ENCODE measurements at regions not wholly inside any gene's neighbourhood (a gene's known extent, or its start where the extent isn't known, plus 50 kb on each side); places are given as distances from the start of the nearest gene placed in this dataset.

- Histone ChIP-seq H3K27ac (no peak overlapping the region), H3K4me3 (no peak overlapping the region)
- TF ChIP-seq CTCF (IDR thresholded peaks at IDR 0.05) = no peak
- DNase-seq (ENCODE audit: low spot score) = peak; percentile 46
Observed at GRCh38 chr10:131773370-131774343, 127.2 kb upstream of the PPP2R2D start.

GRCh38 chr10:131774681-131775085 is 126.1 kb upstream of the PPP2R2D start:
- peak; percentile 53 for DNase-seq (ENCODE audit: low spot score)
- TF ChIP-seq CTCF (IDR thresholded peaks at IDR 0.05) = no peak
- H3K4me3 ChIP-seq = no peak overlapping the region
- H3K27ac ChIP-seq = no peak overlapping the region

GRCh38 chr10:131775433-131775832 is 125.4 kb upstream of the PPP2R2D start:
- Histone ChIP-seq H3K4me3 (no peak overlapping the region), H3K27ac (no peak overlapping the region)
- peak; percentile 19 for DNase-seq (ENCODE audit: low spot score)
- TF ChIP-seq CTCF (IDR thresholded peaks at IDR 0.05) = no peak

- Histone ChIP-seq H3K27ac (no peak overlapping the region), H3K4me3 (no peak overlapping the region)
- peak; percentile 50 for DNase-seq (ENCODE audit: low spot score)
- TF ChIP-seq CTCF (IDR thresholded peaks at IDR 0.05) = no peak
Observed at GRCh38 chr10:131775833-131776232, 125.0 kb upstream of the PPP2R2D start.

GRCh38 chr10:131776496-131776895 is 124.3 kb upstream of the PPP2R2D start:
- no peak overlapping the region for H3K4me3 ChIP-seq
- DNase-seq (ENCODE audit: low spot score) = peak; percentile 49

GRCh38 chr10:131777162-131777561 is 123.6 kb upstream of the PPP2R2D start:
- H3K27ac ChIP-seq = no peak overlapping the region
- no peak for TF ChIP-seq CTCF (IDR thresholded peaks at IDR 0.05)
- peak; percentile 28 for DNase-seq (ENCODE audit: low spot score)
- H3K4me3 ChIP-seq = no peak overlapping the region

More at GRCh38 chr10:131776496-131776895, 124.3 kb upstream of the PPP2R2D start:
- H3K27ac ChIP-seq = no peak overlapping the region
- no peak for TF ChIP-seq CTCF (IDR thresholded peaks at IDR 0.05)

GRCh38 chr10:131777921-131778320 is 122.9 kb upstream of the PPP2R2D start:
- Histone ChIP-seq H3K4me3 (no peak overlapping the region), H3K27ac (no peak overlapping the region)
- TF ChIP-seq CTCF (IDR thresholded peaks at IDR 0.05) = no peak
- peak; percentile 22 for DNase-seq (ENCODE audit: low spot score)
